ENCODE measurements at regions not wholly inside any gene's neighbourhood (a gene's known extent, or its start where the extent isn't known, plus 50 kb on each side); places are given as distances from the start of the nearest gene placed in this dataset.

DNA sequence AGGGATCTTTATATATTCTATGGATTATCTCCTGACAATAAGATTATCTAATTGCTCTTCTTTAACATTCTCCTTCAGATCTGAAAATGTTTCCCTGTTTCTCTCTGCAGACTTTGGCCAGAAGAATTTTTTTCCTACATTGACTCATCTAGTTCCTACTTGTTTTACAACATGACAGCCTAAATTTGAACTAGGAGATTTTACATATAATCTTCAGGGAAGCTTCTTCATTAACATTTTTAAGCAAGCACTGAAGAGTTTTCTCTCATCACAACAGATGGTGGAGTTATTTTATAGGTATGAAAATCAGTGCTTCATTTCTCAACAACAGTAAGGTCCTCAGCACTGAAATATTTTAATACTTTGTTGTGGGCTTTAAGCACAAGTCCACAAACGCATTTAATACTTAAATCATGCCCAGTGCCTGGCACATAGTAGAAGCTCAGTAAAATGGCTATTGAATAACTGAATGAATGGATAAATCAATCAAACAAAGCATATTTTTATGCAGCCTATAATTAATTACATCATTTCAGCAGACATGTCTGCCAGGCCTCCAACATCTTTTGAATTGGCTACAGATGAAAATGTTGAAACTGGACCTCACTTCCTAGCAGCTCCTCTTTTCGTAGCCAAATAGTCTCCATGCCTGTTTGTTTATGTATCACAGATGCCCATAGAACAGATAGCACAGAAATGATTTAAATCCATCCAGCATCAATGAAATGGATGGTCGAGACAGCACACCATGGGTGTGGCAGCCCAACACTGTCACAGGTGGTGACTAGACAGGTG is 117.3 kb upstream of the POU2AF2 start:
- TF ChIP-seq, protein P1, sequence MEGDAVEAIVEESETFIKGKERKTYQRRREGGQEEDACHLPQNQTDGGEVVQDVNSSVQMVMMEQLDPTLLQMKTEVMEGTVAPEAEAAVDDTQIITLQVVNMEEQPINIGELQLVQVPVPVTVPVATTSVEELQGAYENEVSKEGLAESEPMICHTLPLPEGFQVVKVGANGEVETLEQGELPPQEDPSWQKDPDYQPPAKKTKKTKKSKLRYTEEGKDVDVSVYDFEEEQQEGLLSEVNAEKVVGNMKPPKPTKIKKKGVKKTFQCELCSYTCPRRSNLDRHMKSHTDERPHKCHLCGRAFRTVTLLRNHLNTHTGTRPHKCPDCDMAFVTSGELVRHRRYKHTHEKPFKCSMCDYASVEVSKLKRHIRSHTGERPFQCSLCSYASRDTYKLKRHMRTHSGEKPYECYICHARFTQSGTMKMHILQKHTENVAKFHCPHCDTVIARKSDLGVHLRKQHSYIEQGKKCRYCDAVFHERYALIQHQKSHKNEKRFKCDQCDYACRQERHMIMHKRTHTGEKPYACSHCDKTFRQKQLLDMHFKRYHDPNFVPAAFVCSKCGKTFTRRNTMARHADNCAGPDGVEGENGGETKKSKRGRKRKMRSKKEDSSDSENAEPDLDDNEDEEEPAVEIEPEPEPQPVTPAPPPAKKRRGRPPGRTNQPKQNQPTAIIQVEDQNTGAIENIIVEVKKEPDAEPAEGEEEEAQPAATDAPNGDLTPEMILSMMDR (IDR thresholded peaks at IDR 0.05 in 8 of 11, conservative IDR thresholded peaks at IDR 0.05 in 3 of 11) = no peak
- no peak for TF ChIP-seq POLR2A (IDR thresholded peaks at IDR 0.05)
- no peak for TF ChIP-seq POLR2AphosphoS5 (IDR thresholded peaks at IDR 0.05)

Data from spleen (tissue), 7 donors.